ENCODE measurements at regions not wholly inside any gene's neighbourhood (a gene's known extent, or its start where the extent isn't known, plus 50 kb on each side); places are given as distances from the start of the nearest gene placed in this dataset.

DNA sequence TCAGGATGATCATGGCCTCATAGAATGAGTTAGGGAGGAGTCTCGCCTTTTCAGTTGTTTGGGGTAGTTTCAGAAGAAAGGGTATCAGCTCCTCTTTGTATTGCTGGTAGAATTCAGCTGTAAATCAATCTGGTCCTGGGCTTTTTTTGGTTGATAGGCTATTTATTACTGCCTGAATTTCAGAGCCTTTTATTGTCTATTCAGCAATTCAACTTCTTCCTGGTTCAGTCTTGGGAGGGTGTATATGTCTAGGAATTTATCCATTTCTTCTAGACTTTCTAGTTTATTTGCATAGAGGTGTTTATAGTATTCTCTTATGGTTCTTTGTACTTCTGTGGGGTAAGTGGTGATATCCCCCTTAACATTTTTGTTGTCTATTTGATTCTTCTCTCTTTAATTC, 1024.2 kb downstream of the DIPK2A start:
- TF ChIP-seq, protein P1, sequence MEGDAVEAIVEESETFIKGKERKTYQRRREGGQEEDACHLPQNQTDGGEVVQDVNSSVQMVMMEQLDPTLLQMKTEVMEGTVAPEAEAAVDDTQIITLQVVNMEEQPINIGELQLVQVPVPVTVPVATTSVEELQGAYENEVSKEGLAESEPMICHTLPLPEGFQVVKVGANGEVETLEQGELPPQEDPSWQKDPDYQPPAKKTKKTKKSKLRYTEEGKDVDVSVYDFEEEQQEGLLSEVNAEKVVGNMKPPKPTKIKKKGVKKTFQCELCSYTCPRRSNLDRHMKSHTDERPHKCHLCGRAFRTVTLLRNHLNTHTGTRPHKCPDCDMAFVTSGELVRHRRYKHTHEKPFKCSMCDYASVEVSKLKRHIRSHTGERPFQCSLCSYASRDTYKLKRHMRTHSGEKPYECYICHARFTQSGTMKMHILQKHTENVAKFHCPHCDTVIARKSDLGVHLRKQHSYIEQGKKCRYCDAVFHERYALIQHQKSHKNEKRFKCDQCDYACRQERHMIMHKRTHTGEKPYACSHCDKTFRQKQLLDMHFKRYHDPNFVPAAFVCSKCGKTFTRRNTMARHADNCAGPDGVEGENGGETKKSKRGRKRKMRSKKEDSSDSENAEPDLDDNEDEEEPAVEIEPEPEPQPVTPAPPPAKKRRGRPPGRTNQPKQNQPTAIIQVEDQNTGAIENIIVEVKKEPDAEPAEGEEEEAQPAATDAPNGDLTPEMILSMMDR (IDR thresholded peaks at IDR 0.05) = no peak
- no peak for TF ChIP-seq POLR2A (IDR thresholded peaks at IDR 0.05)

Measured in lower leg skin (tissue), 3 donors.